Right lobe of liver (tissue), 4 donors: ENCODE measurements at regions not wholly inside any gene's neighbourhood (a gene's known extent, or its start where the extent isn't known, plus 50 kb on each side); places are given as distances from the start of the nearest gene placed in this dataset.

Source experiments
- POLR2A ChIP-seq: fragments of 450-650 bp; IDR thresholded peaks from one replicate; pipeline ENCODE4 v1.6.1; 2017; ENCODE audit warnings: antibody characterized with exemption, mild to moderate bottlenecking
- TF ChIP-seq, protein P1 (sequence below), 4 donors: fragments of 200-600 bp in 3 of 4; fragments of 450-650 bp in 1 of 4; IDR thresholded peaks; one replicate each; pipeline versions ENCODE4 v1.5.1 to v1.8.0; 2016 to 2022; ENCODE audit warnings: antibody characterized with exemption in 4 of 4, mild to moderate bottlenecking in 2 of 4
- donor health status: DM: no; HTN: no; CAD: no.
- donor health status: DM: no; HTN: no; CAD: no.
- donor health status: DM: no; HTN: yes; CAD: no.

GRCh38 chr13:109645831-109646230, 140.6 kb downstream of the IRS2 start:
- TF ChIP-seq, protein P1, sequence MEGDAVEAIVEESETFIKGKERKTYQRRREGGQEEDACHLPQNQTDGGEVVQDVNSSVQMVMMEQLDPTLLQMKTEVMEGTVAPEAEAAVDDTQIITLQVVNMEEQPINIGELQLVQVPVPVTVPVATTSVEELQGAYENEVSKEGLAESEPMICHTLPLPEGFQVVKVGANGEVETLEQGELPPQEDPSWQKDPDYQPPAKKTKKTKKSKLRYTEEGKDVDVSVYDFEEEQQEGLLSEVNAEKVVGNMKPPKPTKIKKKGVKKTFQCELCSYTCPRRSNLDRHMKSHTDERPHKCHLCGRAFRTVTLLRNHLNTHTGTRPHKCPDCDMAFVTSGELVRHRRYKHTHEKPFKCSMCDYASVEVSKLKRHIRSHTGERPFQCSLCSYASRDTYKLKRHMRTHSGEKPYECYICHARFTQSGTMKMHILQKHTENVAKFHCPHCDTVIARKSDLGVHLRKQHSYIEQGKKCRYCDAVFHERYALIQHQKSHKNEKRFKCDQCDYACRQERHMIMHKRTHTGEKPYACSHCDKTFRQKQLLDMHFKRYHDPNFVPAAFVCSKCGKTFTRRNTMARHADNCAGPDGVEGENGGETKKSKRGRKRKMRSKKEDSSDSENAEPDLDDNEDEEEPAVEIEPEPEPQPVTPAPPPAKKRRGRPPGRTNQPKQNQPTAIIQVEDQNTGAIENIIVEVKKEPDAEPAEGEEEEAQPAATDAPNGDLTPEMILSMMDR (IDR thresholded peaks at IDR 0.05) = no peak
- no peak for TF ChIP-seq POLR2A
